Breast epithelium (tissue), 4 donors: ENCODE measurements at regions not wholly inside any gene's neighbourhood (a gene's known extent, or its start where the extent isn't known, plus 50 kb on each side); places are given as distances from the start of the nearest gene placed in this dataset.
A peak's percentile ranks its signal among the peaks of the same experiment; 100 is the strongest.

Experiments used
- DNase-seq, 2 donors: peaks; one replicate each; pipeline ENCODE4 v3.0.0-alpha.2; 2019; ENCODE audit warnings: low spot score in 2 of 2
- H3K27ac ChIP-seq, 2 donors: fragments of 200-600 bp; sonication (generic) in 1 of 2; one replicate each; pipeline ENCODE4 v1.5.1; 2016 to 2019; ENCODE audit warnings: mild to moderate bottlenecking in 1 of 2
- H3K27me3 ChIP-seq, 2 donors: fragments of 200-600 bp; sonication (generic) in 1 of 2; one replicate each; pipeline versions ENCODE4 v1.5.1 to v1.6.0; 2017 to 2019; ENCODE audit warnings: control low read depth in 1 of 2, mild to moderate bottlenecking in 1 of 2
- H3K36me3 ChIP-seq: fragments of 200-600 bp; one replicate; pipeline ENCODE4 v1.5.1; 2019
- H3K4me1 ChIP-seq, 2 donors: fragments of 200-600 bp; sonication (generic); one replicate each; pipeline ENCODE4 v1.5.1; 2016 to 2019; ENCODE audit warnings: control low read depth in 1 of 2
- H3K4me3 ChIP-seq, 3 donors: fragments of 200-600 bp; sonication (generic); 1 replicate in 2 of 3; 2 replicates in 1 of 3; pipeline ENCODE4 v1.5.1; 2016 to 2019; ENCODE audit warnings: mild to moderate bottlenecking in 3 of 3, moderate library complexity in 2 of 3
- H3K9me3 ChIP-seq, 2 donors: fragments of 200-600 bp; sonication (generic) in 1 of 2; one replicate each; pipeline ENCODE4 v1.5.1; 2016 to 2019; ENCODE audit warnings: control low read depth in 1 of 2
- CTCF ChIP-seq, 3 donors: fragments of 450-650 bp; IDR thresholded peaks; one replicate each; pipeline ENCODE4 v1.5.1; 2016 to 2017; ENCODE audit warnings: antibody characterized with exemption in 3 of 3, mild to moderate bottlenecking in 3 of 3, moderate library complexity in 3 of 3
- POLR2A ChIP-seq: fragments of 450-650 bp; IDR thresholded peaks from one replicate; pipeline ENCODE4 v1.6.1; 2016; ENCODE audit warnings: antibody characterized with exemption, mild to moderate bottlenecking, moderate library complexity
- POLR2AphosphoS5 ChIP-seq, 3 donors: sonication (generic); formaldehyde crosslinking; IDR thresholded peaks; one replicate each; pipeline ENCODE4 v1.6.1; 2017; ENCODE audit warnings: antibody characterized with exemption in 3 of 3
- intact Hi-C: fragments of 100-400 bp; cut with DNase I; formaldehyde crosslinking; loops from one replicate; pipeline ENCODE4 v1.15.1; 2023; ENCODE audit warnings: low total_unique reads

- Histone ChIP-seq H3K27ac (peak overlapping the region; percentile 75 to 77), H3K36me3 (no peaks in the 10 kb centered on the region), H3K9me3 (no peaks in the 10 kb centered on the region), H3K27me3 (no peaks in the 10 kb centered on the region), H3K4me1 (no peaks in the 10 kb centered on the region), H3K4me3 (no peak overlapping the region)
- TF ChIP-seq CTCF (IDR thresholded peaks at IDR 0.05) (no peak), POLR2A (no peak), POLR2AphosphoS5 (IDR thresholded peaks at IDR 0.05) (no peak)
- DNase-seq = no peak
- intact Hi-C loops = no loop called here
Observed at GRCh38 chr1:94714552-94714951, 105.6 kb upstream of the SLC44A3 start.

GRCh38 chr1:94714152-94714551 is 106.0 kb upstream of the SLC44A3 start:
- no peak for DNase-seq
- TF ChIP-seq POLR2AphosphoS5 (IDR thresholded peaks at IDR 0.05) (no peak), CTCF (IDR thresholded peaks at IDR 0.05) (no peak), POLR2A (no peak)
- no peak overlapping the region for H3K4me3 ChIP-seq
- H3K27ac ChIP-seq = peak overlapping the region; percentile 75 to 77
- intact Hi-C loops = no loop called here
- H3K27me3 ChIP-seq = no peaks in the 10 kb centered on the region
- no peaks in the 10 kb centered on the region for H3K36me3 ChIP-seq
- H3K9me3 ChIP-seq = no peaks in the 10 kb centered on the region
- H3K4me1 ChIP-seq = no peaks in the 10 kb centered on the region

- TF ChIP-seq POLR2AphosphoS5 (IDR thresholded peaks at IDR 0.05) (peak; percentile 64 to 93 (median 73)), CTCF (IDR thresholded peaks at IDR 0.05) (no peak), POLR2A (no peak)
- intact Hi-C loops = no loop called here
- Histone ChIP-seq H3K9me3 (no peaks in the 10 kb centered on the region), H3K4me3 (no peak overlapping the region), H3K27ac (peak overlapping the region; percentile 75 to 77), H3K27me3 (no peaks in the 10 kb centered on the region), H3K4me1 (no peaks in the 10 kb centered on the region), H3K36me3 (no peaks in the 10 kb centered on the region)
- peak; percentile 72 to 89 for DNase-seq
Observed at GRCh38 chr1:94713472-94714141, 106.5 kb upstream of the SLC44A3 start.

- no peaks in the 10 kb centered on the region for H3K27me3 ChIP-seq
- intact Hi-C loops = no loop called here
Observed at GRCh38 chr1:94709891-94710581, 110.1 kb upstream of the SLC44A3 start.

More at GRCh38 chr1:94709891-94710581, 110.1 kb upstream of the SLC44A3 start:
- no peak for DNase-seq
- Histone ChIP-seq H3K4me3 (no peak overlapping the region), H3K4me1 (no peaks in the 10 kb centered on the region), H3K27ac (peak overlapping the region in 1 of 2 donors; percentile 9), H3K9me3 (no peaks in the 10 kb centered on the region), H3K36me3 (no peaks in the 10 kb centered on the region)
- no peak for TF ChIP-seq POLR2A
- no peak for TF ChIP-seq CTCF (IDR thresholded peaks at IDR 0.05)
- TF ChIP-seq POLR2AphosphoS5 (IDR thresholded peaks at IDR 0.05) = no peak
